SH-SY5Y (cell line): ENCODE measurements at regions not wholly inside any gene's neighbourhood (a gene's known extent, or its start where the extent isn't known, plus 50 kb on each side); places are given as distances from the start of the nearest gene placed in this dataset.

Experiments used
- GATA2 ChIP-seq: IDR thresholded peaks from 2 replicates; pipeline ENCODE4 v1.6.1; 2011; ENCODE audit warnings: mild to moderate bottlenecking, low read depth, low read length
- GATA3 ChIP-seq: IDR thresholded peaks from 2 replicates; pipeline ENCODE4 v1.6.1; 2011; ENCODE audit warnings: low read depth, mild to moderate bottlenecking, low read length, moderate library complexity

GRCh38 chr20:17835934-17836300 is 132.7 kb downstream of the SNX5 start:
- TF ChIP-seq GATA3 (no peak), GATA2 (no peak)
